ENCODE measurements at regions not wholly inside any gene's neighbourhood (a gene's known extent, or its start where the extent isn't known, plus 50 kb on each side); places are given as distances from the start of the nearest gene placed in this dataset.

DNA sequence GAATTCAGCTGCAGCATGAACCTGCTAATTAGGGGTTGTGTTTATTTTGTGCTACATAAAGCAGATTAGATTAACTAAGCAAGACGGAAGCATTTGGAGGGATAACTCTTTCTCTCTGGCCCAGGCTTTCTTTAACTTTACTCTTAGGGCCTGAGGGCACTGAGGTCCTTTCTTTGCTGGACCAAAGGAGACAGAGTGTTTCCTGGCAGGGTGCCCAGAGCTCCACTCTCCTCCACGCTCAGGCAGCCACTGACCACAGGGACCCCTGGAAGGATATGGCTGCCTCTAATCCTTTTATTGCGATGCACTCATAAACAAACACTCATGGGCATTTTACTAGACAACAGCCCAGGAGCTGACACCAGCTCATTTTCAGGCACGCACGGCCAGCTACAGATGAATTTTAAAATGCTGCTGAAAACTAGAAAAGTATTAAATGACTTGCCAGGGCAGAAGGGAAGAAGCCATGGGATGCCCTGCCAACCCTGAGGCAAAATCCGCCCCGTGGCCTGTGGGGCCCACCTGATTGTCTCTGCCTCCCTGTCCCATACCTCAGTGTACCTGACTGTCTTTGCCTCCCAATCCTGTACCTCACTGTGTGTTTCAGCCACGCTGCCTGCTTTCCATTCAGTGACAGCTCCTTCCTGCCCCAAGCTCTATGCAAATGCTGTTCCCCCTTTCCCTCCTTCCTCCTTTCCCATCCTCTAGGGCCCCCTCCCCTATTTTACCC lies 192.6 kb upstream of the NAV2 start:
- TF ChIP-seq ZNF8 (CRISPR knock-in tag; IDR thresholded peaks at IDR 0.05) (no peak), ZNF565 (CRISPR knock-in tag; conservative IDR thresholded peaks at IDR 0.05; ENCODE audit: low read depth) (no peak), BACH2 (CRISPR knock-in tag; IDR thresholded peaks at IDR 0.05; ENCODE audit: borderline replicate concordance) (no peak), ZFP30 (CRISPR knock-in tag; IDR thresholded peaks at IDR 0.05) (no peak), TCF4 (CRISPR knock-in tag; IDR thresholded peaks at IDR 0.05; ENCODE audit: borderline replicate concordance) (no peak), ZC3H10 (CRISPR knock-in tag; IDR thresholded peaks at IDR 0.05) (no peak), GLIS3 (CRISPR knock-in tag; IDR thresholded peaks at IDR 0.05) (no peak), OSR1 (CRISPR knock-in tag; IDR thresholded peaks at IDR 0.05) (no peak), ESRRG (CRISPR knock-in tag; IDR thresholded peaks at IDR 0.05) (no peak), ARNTL (CRISPR knock-in tag; IDR thresholded peaks at IDR 0.05; ENCODE audit: borderline replicate concordance, low read depth) (no peak), RARB (CRISPR knock-in tag; IDR thresholded peaks at IDR 0.05) (no peak), TSHZ2 (CRISPR knock-in tag; IDR thresholded peaks at IDR 0.05) (no peak)
- TF ChIP-seq, protein P1, sequence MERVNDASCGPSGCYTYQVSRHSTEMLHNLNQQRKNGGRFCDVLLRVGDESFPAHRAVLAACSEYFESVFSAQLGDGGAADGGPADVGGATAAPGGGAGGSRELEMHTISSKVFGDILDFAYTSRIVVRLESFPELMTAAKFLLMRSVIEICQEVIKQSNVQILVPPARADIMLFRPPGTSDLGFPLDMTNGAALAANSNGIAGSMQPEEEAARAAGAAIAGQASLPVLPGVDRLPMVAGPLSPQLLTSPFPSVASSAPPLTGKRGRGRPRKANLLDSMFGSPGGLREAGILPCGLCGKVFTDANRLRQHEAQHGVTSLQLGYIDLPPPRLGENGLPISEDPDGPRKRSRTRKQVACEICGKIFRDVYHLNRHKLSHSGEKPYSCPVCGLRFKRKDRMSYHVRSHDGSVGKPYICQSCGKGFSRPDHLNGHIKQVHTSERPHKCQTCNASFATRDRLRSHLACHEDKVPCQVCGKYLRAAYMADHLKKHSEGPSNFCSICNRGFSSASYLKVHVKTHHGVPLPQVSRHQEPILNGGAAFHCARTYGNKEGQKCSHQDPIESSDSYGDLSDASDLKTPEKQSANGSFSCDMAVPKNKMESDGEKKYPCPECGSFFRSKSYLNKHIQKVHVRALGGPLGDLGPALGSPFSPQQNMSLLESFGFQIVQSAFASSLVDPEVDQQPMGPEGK (CRISPR knock-in tag; IDR thresholded peaks at IDR 0.05; ENCODE audit: borderline replicate concordance): no peak
- TF ChIP-seq, protein P2, sequence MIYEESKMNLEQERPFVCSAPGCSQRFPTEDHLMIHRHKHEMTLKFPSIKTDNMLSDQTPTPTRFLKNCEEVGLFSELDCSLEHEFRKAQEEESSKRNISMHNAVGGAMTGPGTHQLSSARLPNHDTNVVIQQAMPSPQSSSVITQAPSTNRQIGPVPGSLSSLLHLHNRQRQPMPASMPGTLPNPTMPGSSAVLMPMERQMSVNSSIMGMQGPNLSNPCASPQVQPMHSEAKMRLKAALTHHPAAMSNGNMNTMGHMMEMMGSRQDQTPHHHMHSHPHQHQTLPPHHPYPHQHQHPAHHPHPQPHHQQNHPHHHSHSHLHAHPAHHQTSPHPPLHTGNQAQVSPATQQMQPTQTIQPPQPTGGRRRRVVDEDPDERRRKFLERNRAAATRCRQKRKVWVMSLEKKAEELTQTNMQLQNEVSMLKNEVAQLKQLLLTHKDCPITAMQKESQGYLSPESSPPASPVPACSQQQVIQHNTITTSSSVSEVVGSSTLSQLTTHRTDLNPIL (CRISPR knock-in tag; IDR thresholded peaks at IDR 0.05; ENCODE audit: low read depth): no peak
